CD4-positive, CD25-positive, alpha-beta regulatory T cell (primary cell): ENCODE measurements at regions not wholly inside any gene's neighbourhood (a gene's known extent, or its start where the extent isn't known, plus 50 kb on each side); places are given as distances from the start of the nearest gene placed in this dataset.
"Not testable (repeated sequence)": the region's sequence is repeated elsewhere in the genome, so short reads cannot be mapped to it uniquely, and the experiment has no call there.

Experiments
- ATAC-seq, 2 donors: fragments of 150-1000 bp; cut with Tn5 transposase; one replicate each; pipeline ENCODE4 v1.10.0; 2021; ENCODE audit warnings: low read depth in 2 of 2, moderate number of reproducible peaks in 2 of 2, moderate library complexity in 1 of 2
- DNase-seq, 3 donors: peaks; one replicate each; pipeline versions ENCODE4 v3.0.0 to v3.0.0-alpha.2; 2012 to 2022; ENCODE audit warnings: mixed read lengths in 1 of 3
- H3K27ac ChIP-seq: one replicate; pipeline ENCODE4 v1.7.0; 2013; ENCODE audit warnings: mild to moderate bottlenecking, low read length; ENCODE audit not compliant: insufficient read depth, poor library complexity, severe bottlenecking
- H3K27me3 ChIP-seq: one replicate; pipeline ENCODE4 v1.7.0; 2013; ENCODE audit warnings: low read length; ENCODE audit not compliant: control insufficient read depth, insufficient read depth
- H3K36me3 ChIP-seq: one replicate; pipeline ENCODE4 v1.7.0; 2013; ENCODE audit warnings: mild to moderate bottlenecking, low read length, moderate library complexity; ENCODE audit not compliant: control insufficient read depth, insufficient read depth
- H3K4me1 ChIP-seq: 2 replicates; pipeline ENCODE4 v1.7.0; 2013; ENCODE audit warnings: mild to moderate bottlenecking, low read length; ENCODE audit not compliant: insufficient read depth, control insufficient read depth, poor library complexity, severe bottlenecking
- H3K4me3 ChIP-seq: one replicate; pipeline ENCODE4 v1.7.0; 2013; ENCODE audit warnings: low read depth, mild to moderate bottlenecking, low read length, moderate library complexity
- H3K9me3 ChIP-seq, 2 experiments: 1 replicate in 1 of 2; 2 replicates in 1 of 2; pipeline ENCODE4 v1.7.0; 2013; ENCODE audit warnings: low read length in 2 of 2, mild to moderate bottlenecking in 1 of 2, moderate library complexity in 1 of 2; ENCODE audit not compliant: control insufficient read depth in 2 of 2
- H3K27ac Mint-ChIP-seq, 3 donors: one replicate each; pipeline ENCODE4 v1.8.0; 2020 to 2022; ENCODE audit warnings: mild to moderate bottlenecking in 3 of 3, mixed read lengths in 3 of 3, moderate library complexity in 2 of 3
- H3K27me3 Mint-ChIP-seq: one replicate; pipeline ENCODE4 v1.8.0; 2022; ENCODE audit warnings: mild to moderate bottlenecking, mixed read lengths
- H3K36me3 Mint-ChIP-seq: one replicate; pipeline ENCODE4 v1.8.0; 2020; ENCODE audit warnings: mixed read lengths
- H3K4me1 Mint-ChIP-seq, 4 donors: one replicate each; pipeline ENCODE4 v1.8.0; 2020 to 2022; ENCODE audit warnings: mixed read lengths in 4 of 4, mild to moderate bottlenecking in 1 of 4
- H3K4me3 Mint-ChIP-seq, 4 donors: one replicate each; pipeline ENCODE4 v1.8.0; 2020 to 2022; ENCODE audit warnings: mild to moderate bottlenecking in 4 of 4, mixed read lengths in 4 of 4, moderate library complexity in 3 of 4
- H3K9me3 Mint-ChIP-seq, 7 donors: one replicate each; pipeline ENCODE4 v1.8.0; 2020 to 2022; ENCODE audit warnings: mixed read lengths in 7 of 7, mild to moderate bottlenecking in 3 of 7, moderate library complexity in 2 of 7

DNA sequence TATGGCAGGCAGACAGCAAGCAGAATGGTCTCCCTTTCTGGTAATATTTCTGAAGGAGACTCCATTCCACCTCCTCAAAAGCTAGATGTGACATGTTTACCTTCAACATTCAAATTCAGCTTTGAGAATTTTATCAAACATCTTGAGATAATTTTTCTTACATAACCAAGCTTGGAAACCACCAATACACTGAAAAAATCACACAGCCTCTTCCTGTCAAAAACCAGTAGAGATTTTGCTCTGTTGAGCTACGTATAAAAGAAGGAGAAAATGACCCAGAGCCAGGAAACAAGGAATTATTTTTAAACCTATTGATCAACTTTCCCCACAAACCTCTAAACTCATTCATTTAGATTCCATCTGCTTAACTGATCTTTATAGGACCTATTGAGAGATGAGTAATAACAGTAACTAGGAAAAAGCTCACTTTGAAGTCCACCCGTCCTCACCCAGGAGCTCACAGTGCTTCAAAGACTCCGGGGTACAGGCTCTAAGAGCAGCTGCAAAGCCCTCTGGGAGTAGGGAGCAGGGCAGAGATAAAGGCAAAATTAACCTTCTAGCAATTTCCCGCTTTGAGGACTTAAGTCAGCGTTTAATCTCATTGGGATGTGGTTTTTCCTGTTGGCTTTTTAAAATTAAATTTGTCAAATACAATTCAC, 318.2 kb upstream of the RASGEF1B start:
- DNase-seq (no peak), ATAC-seq (no peak)
- Mint-ChIP-seq H3K4me1 (peaks cover 0 to 5% (median 0%) of the 10 kb centered on the region in 4 donors), H3K9me3 (peaks cover 0 to 4% (median 0%) of the 10 kb centered on the region in 7 donors), H3K36me3 (no peaks in the 10 kb centered on the region), H3K27me3 (peaks cover 5% of the 10 kb centered on the region), H3K27ac (no peak overlapping the region), H3K4me3 (no peak overlapping the region)
- H3K9me3 ChIP-seq: no peaks in the 10 kb centered on the region
- no peak overlapping the region for H3K27ac ChIP-seq
- no peaks in the 10 kb centered on the region for H3K4me1 ChIP-seq
- no peaks in the 10 kb centered on the region for H3K27me3 ChIP-seq
- no peak overlapping the region for H3K4me3 ChIP-seq
- no peaks in the 10 kb centered on the region for H3K36me3 ChIP-seq

DNA sequence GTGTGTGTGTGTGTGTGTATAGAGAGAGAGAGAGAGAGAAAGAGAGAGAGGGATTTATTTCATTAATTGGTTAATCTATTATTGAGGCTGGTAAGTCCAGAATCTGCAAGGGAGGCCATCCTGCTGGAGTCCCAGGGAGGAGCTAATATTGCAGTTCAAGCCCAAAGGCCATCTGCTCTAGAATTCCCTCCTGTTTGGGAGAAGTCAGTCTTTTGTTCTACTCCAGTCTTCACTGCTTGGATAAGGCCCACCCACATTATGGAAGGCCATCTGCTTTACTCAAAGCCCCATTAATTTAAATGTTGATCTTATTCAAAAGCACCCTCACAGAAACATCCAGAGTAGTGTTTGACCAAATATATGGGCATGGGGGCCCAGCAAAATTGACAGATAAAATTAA, 317.5 kb upstream of the RASGEF1B start:
- Mint-ChIP-seq H3K4me3 (no peak overlapping the region), H3K4me1 (peaks cover 0 to 5% (median 0%) of the 10 kb centered on the region in 4 donors), H3K36me3 (no peaks in the 10 kb centered on the region), H3K9me3 (peaks cover 0 to 4% (median 0%) of the 10 kb centered on the region in 7 donors), H3K27me3 (peaks cover 5% of the 10 kb centered on the region), H3K27ac (no peak overlapping the region)
- no peak for ATAC-seq
- H3K4me3 ChIP-seq: no peak overlapping the region
- no peaks in the 10 kb centered on the region for H3K36me3 ChIP-seq
- DNase-seq: no peak
- no peak overlapping the region for H3K27ac ChIP-seq
- no peaks in the 10 kb centered on the region for H3K9me3 ChIP-seq
- no peaks in the 10 kb centered on the region for H3K4me1 ChIP-seq
- no peaks in the 10 kb centered on the region for H3K27me3 ChIP-seq

DNA sequence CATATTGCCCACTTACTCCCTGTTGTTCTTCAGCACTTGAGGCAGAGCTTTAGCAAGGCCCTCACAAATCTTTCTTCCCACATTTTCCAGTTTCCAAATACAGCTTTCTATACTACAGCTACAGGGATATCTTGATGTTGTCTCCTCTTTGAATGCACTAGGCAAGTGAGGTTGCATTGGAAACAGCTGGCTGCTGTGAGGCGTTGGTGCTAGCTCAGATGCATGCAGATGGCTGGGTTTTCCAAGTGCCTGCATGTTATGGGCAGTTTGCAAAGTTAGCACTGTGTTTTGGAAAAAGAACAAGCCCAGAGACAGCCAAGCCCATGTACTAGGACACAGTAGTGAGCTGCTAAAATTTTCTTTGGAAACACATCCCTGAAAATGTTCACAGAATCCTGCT, 315.1 kb upstream of the RASGEF1B start:
- peaks cover 0 to 5% (median 0%) of the 10 kb centered on the region in 4 donors for H3K4me1 Mint-ChIP-seq
- Histone ChIP-seq H3K27me3 (no peaks in the 10 kb centered on the region), H3K9me3 (no peaks in the 10 kb centered on the region), H3K4me3 (no peak overlapping the region), H3K4me1 (no peaks in the 10 kb centered on the region), H3K27ac (no peak overlapping the region), H3K36me3 (no peaks in the 10 kb centered on the region)
- H3K27me3 Mint-ChIP-seq: peaks cover 5% of the 10 kb centered on the region
- H3K27ac Mint-ChIP-seq: no peak overlapping the region
- no peak overlapping the region for H3K4me3 Mint-ChIP-seq
- no peak for ATAC-seq
- DNase-seq: no peak
- H3K36me3 Mint-ChIP-seq: no peaks in the 10 kb centered on the region
- peaks cover 0 to 1% (median 0%) of the 10 kb centered on the region in 7 donors for H3K9me3 Mint-ChIP-seq

DNA sequence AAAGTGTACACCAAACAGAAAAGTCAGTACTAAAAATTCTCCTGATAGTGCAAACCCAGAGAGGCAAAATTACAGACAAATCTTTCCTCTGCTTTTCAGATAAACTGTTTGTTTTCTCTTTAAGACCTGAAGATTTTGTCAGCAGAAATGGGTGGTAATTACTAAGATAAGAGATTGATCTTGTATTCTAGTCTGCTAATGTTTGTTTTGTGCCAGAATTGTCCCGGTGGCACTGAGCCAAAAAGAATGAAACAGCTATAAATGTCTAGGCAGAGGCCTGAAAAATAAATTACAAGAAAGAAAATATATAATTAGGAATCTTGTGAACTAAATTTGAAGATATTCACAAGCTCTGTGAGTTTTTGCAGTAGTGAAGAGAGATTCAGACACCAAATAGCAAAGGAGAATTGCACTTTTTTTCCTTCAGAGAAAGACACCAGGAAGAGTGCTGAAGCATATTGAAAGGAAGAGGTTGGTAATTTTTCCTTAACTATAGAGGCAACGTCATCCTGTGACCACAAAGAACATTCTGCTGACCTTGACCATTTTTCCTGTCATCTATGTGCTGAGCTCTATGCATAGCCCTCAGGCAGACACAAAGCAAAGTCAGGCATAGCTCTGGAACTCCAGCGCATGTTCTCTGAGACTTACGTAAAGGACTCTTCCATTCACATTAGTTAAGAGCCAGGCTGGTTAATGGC, 314.5 kb upstream of the RASGEF1B start:
- no peaks in the 10 kb centered on the region for H3K9me3 ChIP-seq
- Mint-ChIP-seq H3K4me1 (peaks cover 0 to 5% (median 0%) of the 10 kb centered on the region in 4 donors), H3K27me3 (peaks cover 5% of the 10 kb centered on the region), H3K27ac (no peak overlapping the region), H3K9me3 (peaks cover 0 to 1% (median 0%) of the 10 kb centered on the region in 7 donors), H3K36me3 (no peaks in the 10 kb centered on the region), H3K4me3 (no peak overlapping the region)
- no peak for ATAC-seq
- H3K27me3 ChIP-seq: no peaks in the 10 kb centered on the region
- DNase-seq: no peak
- H3K4me1 ChIP-seq: no peaks in the 10 kb centered on the region
- H3K27ac ChIP-seq: no peak overlapping the region
- H3K36me3 ChIP-seq: no peaks in the 10 kb centered on the region
- H3K4me3 ChIP-seq: no peak overlapping the region

DNA sequence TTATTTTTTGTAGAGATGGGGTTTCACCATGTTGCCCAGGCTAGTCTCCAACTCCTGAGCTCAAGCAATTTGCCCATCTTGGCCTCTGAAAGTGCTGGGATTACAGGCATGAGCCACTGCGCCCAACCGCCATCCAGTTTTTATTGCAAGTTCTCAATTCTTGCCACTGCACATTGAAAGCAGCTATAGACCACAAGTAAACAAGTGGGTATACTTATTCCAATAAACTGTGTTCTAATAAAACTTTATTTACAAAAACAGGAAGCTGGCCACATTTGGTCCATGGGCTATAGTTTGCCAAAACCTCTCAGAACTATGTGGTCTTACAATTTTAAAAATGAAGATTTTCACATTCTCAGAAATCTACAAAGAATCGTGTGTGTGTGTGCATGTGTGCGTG, 313.6 kb upstream of the RASGEF1B start:
- H3K9me3 ChIP-seq: no peaks in the 10 kb centered on the region
- Mint-ChIP-seq H3K36me3 (no peaks in the 10 kb centered on the region), H3K27me3 (peaks cover 5% of the 10 kb centered on the region), H3K4me3 (no peak overlapping the region), H3K27ac (no peak overlapping the region), H3K4me1 (peaks cover 0 to 5% (median 0%) of the 10 kb centered on the region in 4 donors), H3K9me3 (peaks cover 0 to 1% (median 0%) of the 10 kb centered on the region in 7 donors)
- H3K4me3 ChIP-seq: no peak overlapping the region
- ATAC-seq: no peak
- no peaks in the 10 kb centered on the region for H3K36me3 ChIP-seq
- no peaks in the 10 kb centered on the region for H3K27me3 ChIP-seq
- H3K27ac ChIP-seq: no peak overlapping the region
- H3K4me1 ChIP-seq: no peaks in the 10 kb centered on the region
- no peak for DNase-seq

DNA sequence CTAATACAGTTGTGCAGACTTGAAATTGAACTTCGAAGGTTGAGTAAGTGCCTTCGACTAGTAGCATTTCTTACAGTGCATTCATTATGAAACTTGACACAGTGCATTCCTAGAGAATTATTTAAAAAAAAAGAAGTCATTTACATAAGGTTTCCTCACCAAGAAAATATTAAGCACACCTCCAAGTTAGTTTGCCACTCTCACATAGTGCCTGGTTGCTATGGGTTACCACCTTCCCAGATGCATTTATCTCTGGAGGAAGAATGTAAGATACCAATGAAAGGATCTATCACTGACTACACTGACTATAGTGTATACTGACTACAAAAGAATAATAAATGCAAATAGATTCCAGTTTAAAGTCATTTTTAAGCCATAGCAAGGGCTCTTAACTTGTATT, 311.9 kb upstream of the RASGEF1B start:
- no peak overlapping the region for H3K4me3 ChIP-seq
- ATAC-seq (no peak), DNase-seq (no peak)
- no peaks in the 10 kb centered on the region for H3K36me3 ChIP-seq
- H3K27me3 Mint-ChIP-seq: no peaks in the 10 kb centered on the region
- no peaks in the 10 kb centered on the region for H3K36me3 Mint-ChIP-seq
- no peaks in the 10 kb centered on the region for H3K4me1 ChIP-seq
- H3K27ac Mint-ChIP-seq: no peak overlapping the region
- no peak overlapping the region for H3K4me3 Mint-ChIP-seq
- no peaks in the 10 kb centered on the region for H3K9me3 Mint-ChIP-seq
- no peaks in the 10 kb centered on the region for H3K4me1 Mint-ChIP-seq
- H3K9me3 ChIP-seq: no peaks in the 10 kb centered on the region
- no peaks in the 10 kb centered on the region for H3K27me3 ChIP-seq
- H3K27ac ChIP-seq: no peak overlapping the region

DNA sequence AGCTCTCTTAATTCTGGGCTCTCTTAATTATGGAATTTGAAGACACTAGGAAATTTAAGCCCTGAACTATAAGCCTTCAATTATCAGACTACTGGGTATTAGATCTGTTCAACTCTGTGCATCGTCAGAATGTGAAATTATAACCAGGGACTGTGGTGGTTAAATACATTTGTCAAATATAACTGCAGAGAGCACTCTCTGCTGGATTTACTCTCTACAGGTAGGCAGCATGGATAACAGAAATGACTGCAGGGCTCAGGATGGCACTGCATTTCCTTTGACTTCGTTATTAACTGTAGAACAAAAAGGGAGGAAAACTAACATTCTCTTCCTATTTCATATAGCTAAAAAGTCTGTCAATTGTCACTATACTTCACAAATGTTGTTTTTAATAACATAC, 310.1 kb upstream of the RASGEF1B start:
- no peaks in the 10 kb centered on the region for H3K36me3 Mint-ChIP-seq
- H3K9me3 Mint-ChIP-seq: peaks cover 0 to 4% (median 0%) of the 10 kb centered on the region in 7 donors
- H3K4me1 ChIP-seq: no peaks in the 10 kb centered on the region
- H3K27me3 Mint-ChIP-seq: no peaks in the 10 kb centered on the region
- H3K27me3 ChIP-seq: no peaks in the 10 kb centered on the region
- ATAC-seq: no peak
- no peak overlapping the region for H3K4me3 Mint-ChIP-seq
- no peak overlapping the region for H3K4me3 ChIP-seq
- H3K36me3 ChIP-seq: no peaks in the 10 kb centered on the region
- H3K9me3 ChIP-seq: no peaks in the 10 kb centered on the region
- no peak overlapping the region for H3K27ac ChIP-seq
- DNase-seq: no peak
- no peak overlapping the region for H3K27ac Mint-ChIP-seq
- H3K4me1 Mint-ChIP-seq: no peaks in the 10 kb centered on the region

DNA sequence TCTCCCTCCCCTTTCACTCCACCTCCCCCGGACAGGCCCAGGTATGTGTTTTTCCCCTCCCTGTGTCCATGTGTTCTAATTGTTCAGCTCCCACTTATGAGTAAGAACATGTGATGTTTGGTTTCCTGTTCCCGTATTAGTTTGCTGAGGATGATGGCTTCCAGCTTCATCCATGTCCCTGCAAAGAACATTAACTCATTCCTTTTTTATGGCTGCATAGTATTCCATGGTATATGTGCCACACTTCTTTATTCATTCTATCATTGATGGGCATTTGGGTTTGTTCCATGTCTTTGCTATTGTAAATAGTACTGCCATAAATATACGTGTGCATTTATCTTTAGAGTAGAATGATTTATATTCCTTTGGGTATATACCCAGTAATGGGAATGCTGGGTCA, 306.0 kb upstream of the RASGEF1B start:
- H3K4me1 ChIP-seq, H3K4me3 ChIP-seq, H3K9me3 Mint-ChIP-seq, H3K27me3 ChIP-seq, H3K9me3 ChIP-seq, H3K4me1 Mint-ChIP-seq, H3K27me3 Mint-ChIP-seq, H3K36me3 Mint-ChIP-seq, ATAC-seq, H3K27ac ChIP-seq, H3K27ac Mint-ChIP-seq, DNase-seq, H3K4me3 Mint-ChIP-seq, H3K36me3 ChIP-seq: not testable (repeated sequence)
